HCT116 (cell line): ENCODE measurements at regions not wholly inside any gene's neighbourhood (a gene's known extent, or its start where the extent isn't known, plus 50 kb on each side); places are given as distances from the start of the nearest gene placed in this dataset.

Experiments
- ATF3 ChIP-seq: IDR thresholded peaks from 2 replicates; pipeline ENCODE4 v1.6.1; 2012
- CTCF ChIP-seq, 3 experiments: fragments of 200-600 bp in 1 of 3; sonication (generic) in 1 of 3; IDR thresholded peaks in 2 of 3; conservative IDR thresholded peaks in 1 of 3; 2 replicates each; pipeline ENCODE4 v1.5.1; 2012 to 2017; ENCODE audit warnings: low read depth in 2 of 3, low read length in 2 of 3, antibody characterized with exemption in 1 of 3, borderline replicate concordance in 1 of 3, control low read depth in 1 of 3, mild to moderate bottlenecking in 1 of 3, mixed read lengths in 1 of 3, mixed run types in 1 of 3, moderate library complexity in 1 of 3; ENCODE audit not compliant: insufficient read depth in 1 of 3
- ELF1 ChIP-seq: IDR thresholded peaks from 2 replicates; pipeline ENCODE4 v1.6.1; 2012; ENCODE audit warnings: low read depth, borderline replicate concordance
- EZH2 ChIP-seq: fragments of 200-600 bp; sonication (generic); IDR thresholded peaks from 2 replicates; pipeline ENCODE4 v1.6.1; 2017; ENCODE audit warnings: antibody characterized with exemption, mixed run types
- EZH2phosphoT487 ChIP-seq: fragments of 200-600 bp; IDR thresholded peaks from 2 replicates; pipeline ENCODE4 v1.6.1; 2018; ENCODE audit warnings: antibody characterized with exemption, borderline replicate concordance
- MAX ChIP-seq: IDR thresholded peaks from 2 replicates; pipeline ENCODE4 v1.6.1; 2012
- POLR2A ChIP-seq: IDR thresholded peaks from 2 replicates; pipeline ENCODE4 v1.7.0; 2011; ENCODE audit warnings: borderline replicate concordance; ENCODE audit not compliant: insufficient read depth, insufficient read length; ENCODE audit errors: extremely low read depth
- POLR2AphosphoS5 ChIP-seq: IDR thresholded peaks from 2 replicates; pipeline ENCODE4 v1.6.1; 2011; ENCODE audit warnings: mild to moderate bottlenecking, low read depth, low read length, moderate library complexity
- RAD21 ChIP-seq: IDR thresholded peaks from 2 replicates; pipeline ENCODE4 v1.6.1; 2012; ENCODE audit warnings: low read depth, mild to moderate bottlenecking
- REST ChIP-seq: IDR thresholded peaks from 2 replicates; pipeline ENCODE4 v1.6.1; 2012; ENCODE audit warnings: low read depth
- TCF7L2 ChIP-seq: IDR thresholded peaks from 2 replicates; pipeline ENCODE4 v1.7.0; 2011; ENCODE audit warnings: borderline replicate concordance, inconsistent platforms; ENCODE audit not compliant: insufficient read depth, insufficient read length; ENCODE audit errors: extremely low read depth
- YY1 ChIP-seq: IDR thresholded peaks from 2 replicates; pipeline ENCODE4 v1.6.1; 2011; ENCODE audit warnings: low read length, low read depth, moderate library complexity, mild to moderate bottlenecking; ENCODE audit not compliant: insufficient replicate concordance; ENCODE audit errors: extremely low read depth
- ZBTB33 ChIP-seq: IDR thresholded peaks from 2 replicates; pipeline ENCODE4 v1.6.1; 2011; ENCODE audit warnings: mild to moderate bottlenecking, low read length, moderate library complexity; ENCODE audit not compliant: insufficient replicate concordance; ENCODE audit errors: extremely low read depth

GRCh38 chr21:35366394-35367080, 317.4 kb upstream of the RUNX1 start:
- no peak for TF ChIP-seq REST
- TF ChIP-seq TCF7L2, result no peak
- no peak for TF ChIP-seq CTCF (IDR thresholded peaks at IDR 0.05 in 2 of 3, conservative IDR thresholded peaks at IDR 0.05 in 1 of 3; ENCODE audit: borderline replicate concordance in 1 of 3, insufficient read depth in 1 of 3, low read depth in 2 of 3, low read length in 2 of 3)
- TF ChIP-seq RAD21, result no peak
- TF ChIP-seq ATF3, result no peak
- no peak for TF ChIP-seq ELF1
- no peak for TF ChIP-seq POLR2A
- no peak for TF ChIP-seq EZH2phosphoT487
- no peak for TF ChIP-seq MAX
- no peak for TF ChIP-seq ZBTB33
- no peak for TF ChIP-seq EZH2
- TF ChIP-seq YY1, result no peak
- TF ChIP-seq POLR2AphosphoS5, result no peak
